ENCODE measurements at regions not wholly inside any gene's neighbourhood (a gene's known extent, or its start where the extent isn't known, plus 50 kb on each side); places are given as distances from the start of the nearest gene placed in this dataset.

GRCh38 chr2:12932192-12932591, 215.5 kb downstream of the TRIB2 start:
- no peak for DNase-seq

- DNase-seq = no peak
Measured at GRCh38 chr2:12934146-12934756, 217.5 kb downstream of the TRIB2 start.

DNA sequence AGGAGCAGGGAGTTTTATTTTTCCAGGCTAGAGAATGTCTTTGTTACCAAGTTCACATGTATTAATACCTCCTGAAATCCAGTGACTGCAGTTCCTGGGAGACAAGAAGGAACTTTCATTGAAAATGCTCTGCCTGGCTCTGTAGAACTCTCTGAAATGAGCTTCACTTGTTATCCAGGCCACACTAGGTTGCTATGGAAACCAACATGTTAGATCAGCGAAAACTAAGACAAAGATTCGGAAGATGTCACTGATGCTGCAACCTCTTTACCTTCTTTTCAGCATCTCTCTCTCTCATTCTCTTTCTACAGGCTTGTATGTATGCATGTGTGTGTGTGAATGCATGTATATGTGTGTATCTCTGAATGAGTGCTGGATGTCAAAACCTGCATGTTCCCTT, 218.5 kb downstream of the TRIB2 start:
- no peak for DNase-seq

DNA sequence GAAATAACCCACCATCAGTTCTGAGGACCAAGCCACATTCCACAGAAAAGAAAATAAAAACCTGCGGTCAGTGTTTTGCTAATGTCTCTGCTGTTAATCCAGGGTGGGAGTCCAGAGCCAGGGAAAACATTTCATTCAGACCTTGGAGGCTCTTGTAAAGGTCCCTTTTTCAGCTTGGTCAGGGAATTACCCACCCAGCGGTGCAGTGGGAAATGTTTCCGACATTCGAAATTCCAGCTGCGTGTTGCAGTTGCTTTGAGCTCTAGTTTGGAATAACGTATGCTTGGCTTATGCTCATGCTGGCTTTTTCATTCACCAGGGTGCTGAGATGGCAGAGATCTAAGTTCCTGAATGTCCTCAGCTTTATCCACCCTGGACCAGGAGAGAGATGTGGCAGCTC, 219.1 kb downstream of the TRIB2 start:
- no peak for DNase-seq

- no peak for DNase-seq
Measured at GRCh38 chr2:12941203-12941602, 224.5 kb downstream of the TRIB2 start.

DNA sequence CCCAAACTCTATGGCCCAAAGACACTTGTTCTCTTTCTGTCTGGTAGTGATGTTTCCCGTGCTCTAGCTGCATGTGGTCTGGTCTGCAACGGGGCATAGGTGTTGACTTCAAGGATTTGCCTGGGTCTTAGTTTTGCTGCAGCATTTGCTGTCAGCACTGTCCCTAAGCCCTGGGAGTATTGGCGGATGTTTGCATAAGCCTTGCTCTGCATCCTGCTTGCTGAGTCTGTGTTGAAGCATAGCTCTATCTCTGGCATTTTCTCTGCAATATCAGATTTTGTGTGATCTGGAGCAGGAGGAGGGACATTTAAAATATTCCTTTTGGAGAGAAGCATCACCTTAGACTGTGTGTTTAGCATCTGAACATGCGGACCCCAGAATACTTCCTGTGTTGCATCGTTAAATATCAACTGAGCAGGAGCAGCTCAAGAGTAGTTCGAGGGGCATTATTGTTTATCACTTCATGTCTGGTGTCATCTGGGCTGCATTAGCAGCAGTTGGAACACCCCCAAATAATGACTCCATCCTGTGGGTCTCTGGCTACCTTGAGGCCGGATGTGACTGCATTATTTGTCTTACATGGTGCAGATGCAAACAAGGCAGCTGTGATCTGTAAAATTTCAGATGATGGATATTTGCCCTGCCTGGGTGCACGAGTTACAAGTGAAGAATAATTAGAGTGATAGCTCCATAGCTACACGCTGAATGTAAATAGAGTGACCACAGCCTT, 231.7 kb downstream of the TRIB2 start:
- no peak for DNase-seq

DNA sequence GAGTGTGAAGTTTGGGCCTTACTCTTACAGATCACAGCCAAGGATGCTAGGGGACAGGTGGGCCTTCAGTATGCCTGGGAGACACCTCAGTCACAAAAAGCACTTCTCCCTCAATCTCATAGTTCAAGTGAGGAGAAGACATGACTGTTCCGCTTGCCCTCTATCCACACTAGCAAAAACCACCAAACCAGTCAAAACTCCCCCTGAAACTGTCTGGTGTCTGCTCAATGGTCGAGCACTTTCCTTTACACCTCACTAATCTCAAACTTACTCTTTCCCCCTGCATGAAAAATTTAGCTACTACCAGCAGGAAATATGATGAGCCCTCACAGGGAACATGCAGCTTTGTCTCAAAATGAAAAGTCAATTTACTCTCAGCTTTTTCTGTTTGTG, 232.2 kb downstream of the TRIB2 start:
- no peak for DNase-seq

GRCh38 chr2:12949406-12949805, 232.7 kb downstream of the TRIB2 start:
- no peak for DNase-seq

DNA sequence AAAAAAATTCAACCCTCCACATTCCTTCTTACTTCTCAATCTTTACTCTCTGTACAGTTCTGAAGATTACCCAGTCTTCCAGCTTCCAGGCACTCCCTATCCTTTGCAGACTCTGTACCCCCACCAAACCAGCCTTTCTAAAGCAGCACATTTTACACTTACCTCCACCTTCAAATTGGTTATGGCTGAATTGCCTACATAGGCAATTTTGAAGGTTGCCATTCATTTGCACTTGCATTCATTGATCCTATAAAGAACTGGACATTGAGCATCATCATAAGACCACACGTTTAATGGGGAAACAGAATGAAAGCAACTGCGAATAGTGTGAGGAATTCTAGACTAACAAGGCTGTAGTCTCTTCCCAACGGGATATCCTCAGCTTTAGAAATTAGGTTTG, 233.4 kb downstream of the TRIB2 start:
- DNase-seq = no peak

DNA sequence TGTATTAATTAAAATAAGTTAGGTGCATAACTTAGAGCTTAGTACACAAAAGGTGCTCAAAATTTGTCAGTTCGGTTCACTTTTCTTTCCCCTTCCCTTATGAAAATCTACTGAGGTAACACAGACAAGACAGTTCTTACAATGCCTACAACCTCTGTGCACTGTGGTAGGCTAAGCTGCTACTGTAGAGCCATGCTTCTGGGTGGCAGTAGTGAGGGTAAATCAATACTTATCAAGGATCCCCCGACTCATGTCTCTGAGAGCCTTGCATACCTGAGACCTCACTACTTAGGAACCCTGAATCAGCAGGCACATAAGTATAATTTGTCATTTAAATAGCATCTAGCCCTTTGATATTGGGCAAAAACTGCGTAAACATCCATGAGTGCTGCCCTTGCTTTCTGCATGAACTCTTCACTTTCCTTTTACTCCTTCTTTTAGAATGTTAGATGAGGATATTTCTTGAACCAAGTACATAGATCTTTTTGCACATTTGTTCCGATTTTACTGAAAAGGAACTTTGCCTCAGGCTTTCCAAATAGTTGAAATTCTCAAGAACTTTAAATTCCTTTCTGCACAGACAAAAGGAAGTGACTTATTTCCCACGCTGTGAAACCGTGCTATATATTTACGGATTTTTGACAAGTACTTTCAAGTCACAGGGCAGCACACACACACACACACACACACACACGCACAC, 234.4 kb downstream of the TRIB2 start:
- DNase-seq = no peak

DNA sequence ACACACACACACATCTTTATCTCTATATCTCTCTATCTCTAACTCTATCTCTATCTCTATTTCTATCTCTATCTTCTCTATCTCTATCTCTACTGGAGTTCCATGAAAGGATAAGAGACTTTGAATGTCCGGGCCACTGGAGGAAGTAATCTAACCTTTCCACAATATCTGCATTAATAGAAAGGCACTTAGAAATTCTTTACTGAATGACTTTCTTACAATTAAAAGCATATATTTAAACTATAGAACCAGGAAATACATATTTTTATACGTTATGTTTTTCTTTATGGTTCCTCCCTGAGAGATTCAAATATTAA, 234.9 kb downstream of the TRIB2 start:
- DNase-seq = no peak

DNA sequence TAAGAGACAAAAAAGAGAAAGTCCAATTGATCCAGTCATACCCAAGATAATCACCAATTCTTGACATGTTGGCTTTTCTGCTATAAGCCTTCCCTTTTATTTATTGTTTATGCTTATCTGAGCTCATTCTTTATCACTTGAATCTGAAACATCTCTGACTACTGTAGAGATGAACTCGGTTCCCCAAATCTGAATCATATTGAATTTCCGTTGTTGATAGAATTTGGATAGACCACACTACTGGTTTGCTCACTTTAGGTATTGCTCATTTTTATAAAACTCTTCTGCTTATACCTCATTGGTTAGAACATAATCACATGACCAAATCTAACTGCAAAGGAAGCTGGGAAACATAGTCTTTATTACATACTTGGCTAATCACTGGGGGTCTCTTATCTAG, 236.9 kb downstream of the TRIB2 start:
- DNase-seq = no peak

- no peak for DNase-seq
Measured at GRCh38 chr2:12955864-12956263, 239.1 kb downstream of the TRIB2 start.

DNA sequence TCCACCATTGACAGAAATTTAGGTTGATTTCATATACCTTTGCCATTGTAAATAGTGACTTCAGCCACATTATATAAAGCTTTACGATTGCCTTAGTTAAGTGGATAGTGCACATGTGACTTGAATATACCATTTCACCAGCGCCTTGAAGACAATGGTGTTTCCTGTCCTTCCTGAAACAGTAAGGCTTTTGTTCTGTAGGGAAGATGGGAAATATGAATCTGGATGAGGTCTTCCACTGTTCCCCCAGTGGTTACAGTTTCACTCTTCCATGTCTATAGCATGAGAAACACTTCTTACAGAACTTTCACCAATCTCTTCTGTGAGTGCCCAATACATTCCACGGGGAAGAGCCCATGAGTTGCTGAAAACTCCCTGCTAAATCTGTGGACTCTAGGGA, 240.5 kb downstream of the TRIB2 start:
- DNase-seq = no peak

DNA sequence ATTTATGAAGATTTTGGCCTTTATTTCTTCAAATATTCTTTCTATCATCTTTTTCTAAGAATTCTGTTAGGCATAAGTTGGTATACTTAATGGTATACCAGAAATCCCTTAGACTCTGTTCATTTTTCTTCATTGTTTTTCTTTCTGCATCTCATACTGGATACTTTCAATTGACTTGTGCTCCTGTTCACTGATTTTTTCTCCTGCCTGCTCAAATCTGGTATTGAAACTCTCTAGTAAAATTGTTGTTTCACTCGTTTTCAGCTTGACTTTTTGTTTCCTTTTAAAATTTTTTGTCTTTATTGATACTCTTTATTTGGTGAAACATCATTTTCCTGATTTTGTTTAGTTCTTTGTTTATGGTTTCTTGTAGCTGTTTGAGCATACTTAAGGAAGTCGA, 243.2 kb downstream of the TRIB2 start:
- DNase-seq = no peak

GRCh38 chr2:12960671-12961070, 243.9 kb downstream of the TRIB2 start:
- DNase-seq = no peak

DNA sequence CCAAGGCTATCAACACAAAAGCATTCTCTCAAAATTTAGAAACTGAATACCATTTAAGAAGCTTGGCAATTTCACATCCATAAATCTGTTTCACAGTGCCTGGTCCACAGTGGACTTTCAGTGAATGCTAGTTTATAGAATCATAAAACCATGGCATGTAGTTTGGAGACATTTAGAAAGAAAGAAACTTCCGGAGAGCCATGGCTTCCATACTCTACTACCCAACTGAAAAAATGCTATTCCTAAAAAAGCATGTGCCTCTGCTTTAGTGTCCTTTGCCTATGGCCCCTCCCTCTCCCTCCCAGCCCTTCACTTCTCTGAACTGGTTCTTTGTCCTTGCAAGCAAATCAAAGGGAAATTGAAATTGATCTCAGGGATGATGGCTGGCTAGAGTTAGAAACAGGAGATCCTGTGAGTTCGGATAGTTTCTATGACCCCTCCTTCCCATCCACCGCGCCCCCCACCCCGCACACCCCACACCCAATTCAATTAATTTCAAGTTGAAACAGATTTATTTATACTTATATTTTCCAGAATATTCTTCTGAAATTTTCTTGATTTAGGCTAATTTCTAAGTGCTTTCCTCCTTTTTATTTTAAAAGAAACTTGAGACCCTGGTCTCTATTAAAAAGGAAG, 248.3 kb downstream of the TRIB2 start:
- DNase-seq = no peak

DNA sequence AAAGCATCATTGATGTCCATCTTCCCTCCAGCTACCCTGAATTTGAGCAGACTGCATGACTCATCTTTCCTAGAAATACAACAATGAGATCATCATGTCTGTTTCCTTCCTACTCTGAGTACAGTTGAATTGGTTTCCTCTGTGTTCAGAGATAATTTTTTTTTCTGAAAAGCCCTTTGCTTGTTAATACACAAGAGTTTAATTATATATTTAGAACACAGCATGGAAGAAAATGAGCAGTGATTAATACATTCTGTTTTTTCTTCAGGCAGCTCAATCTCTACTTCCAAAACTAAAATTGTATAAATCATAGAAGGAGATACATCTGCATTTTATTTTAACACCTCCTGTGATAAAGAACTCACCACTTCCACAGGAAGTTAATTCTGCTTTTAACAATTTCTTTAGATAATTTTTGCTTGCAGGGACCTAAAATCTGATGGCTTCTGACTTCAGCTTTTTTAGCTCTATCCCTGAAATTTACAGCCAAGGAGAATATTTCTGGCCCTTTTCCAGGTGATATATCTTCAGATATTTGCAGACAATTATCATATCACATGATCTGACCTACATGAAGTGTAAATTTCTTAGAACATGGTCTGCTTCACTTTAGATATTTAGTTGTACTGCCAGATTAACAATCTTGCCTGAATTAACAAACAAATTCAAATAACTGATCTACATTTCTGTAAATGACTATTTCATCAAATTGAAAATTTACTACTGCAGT, 249.0 kb downstream of the TRIB2 start:
- no peak for DNase-seq

GRCh38 chr2:12967804-12968203, 251.1 kb downstream of the TRIB2 start:
- no peak for DNase-seq

DNA sequence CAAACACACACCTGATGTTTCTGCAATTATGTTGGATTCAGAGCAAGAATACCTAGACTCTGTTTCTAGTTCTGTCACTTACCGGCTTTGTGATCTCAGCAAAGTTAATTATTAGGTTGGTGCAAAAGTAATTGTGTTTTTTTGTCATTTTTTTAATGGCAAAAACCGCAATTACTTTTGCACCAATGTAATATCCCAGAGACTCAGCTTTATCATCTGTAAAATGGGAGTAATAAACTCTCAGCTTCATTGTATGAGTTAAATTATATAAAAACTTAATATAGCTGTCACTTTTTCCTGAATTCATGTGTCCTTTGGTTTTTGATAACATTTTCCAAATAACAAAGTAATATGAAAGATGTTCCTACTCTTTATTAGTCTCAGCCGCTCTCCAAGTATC, 251.7 kb downstream of the TRIB2 start:
- no peak for DNase-seq

DNA sequence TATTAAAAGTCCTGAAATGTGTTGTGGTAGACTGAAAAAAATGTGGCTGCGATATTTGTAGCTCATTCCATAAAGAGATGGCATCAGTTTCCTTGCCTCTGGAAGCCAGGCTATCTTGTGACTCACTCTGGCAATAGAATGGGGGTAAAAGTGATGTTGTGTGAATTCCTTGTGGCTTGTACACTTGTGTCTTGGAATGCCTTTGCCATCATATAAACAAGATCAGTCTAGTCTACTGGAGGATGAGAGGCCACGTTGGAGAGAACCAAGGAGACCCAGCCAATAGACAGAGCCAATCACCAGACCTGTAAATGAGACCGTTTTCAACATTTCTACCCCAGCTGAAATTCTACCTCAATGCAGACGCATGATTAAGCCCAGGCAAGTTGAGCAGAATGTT, 254.1 kb downstream of the TRIB2 start:
- no peak for DNase-seq

GRCh38 chr2:12971581-12972365, 255.0 kb downstream of the TRIB2 start:
- DNase-seq = no peak
